Prostate gland (tissue), 2 donors: ENCODE measurements at regions not wholly inside any gene's neighbourhood (a gene's known extent, or its start where the extent isn't known, plus 50 kb on each side); places are given as distances from the start of the nearest gene placed in this dataset.

Source experiments
- POLR2A ChIP-seq: fragments of 450-650 bp; IDR thresholded peaks from one replicate; pipeline ENCODE4 v1.6.1; 2016; ENCODE audit warnings: antibody characterized with exemption, mild to moderate bottlenecking
- POLR2AphosphoS5 ChIP-seq: sonication (generic); formaldehyde crosslinking; IDR thresholded peaks from one replicate; pipeline ENCODE4 v1.6.1; 2017; ENCODE audit warnings: antibody characterized with exemption
- TF ChIP-seq, protein P1 (sequence below), 4 experiments: fragments of 200-600 bp in 2 of 4; fragments of 450-650 bp in 2 of 4; sonication (generic) in 2 of 4; IDR thresholded peaks; 1 replicate in 3 of 4; 2 replicates in 1 of 4; pipeline ENCODE4 v1.5.1; 2016 to 2019; ENCODE audit warnings: antibody characterized with exemption in 4 of 4, mild to moderate bottlenecking in 2 of 4, moderate library complexity in 2 of 4

- TF ChIP-seq, protein P1, sequence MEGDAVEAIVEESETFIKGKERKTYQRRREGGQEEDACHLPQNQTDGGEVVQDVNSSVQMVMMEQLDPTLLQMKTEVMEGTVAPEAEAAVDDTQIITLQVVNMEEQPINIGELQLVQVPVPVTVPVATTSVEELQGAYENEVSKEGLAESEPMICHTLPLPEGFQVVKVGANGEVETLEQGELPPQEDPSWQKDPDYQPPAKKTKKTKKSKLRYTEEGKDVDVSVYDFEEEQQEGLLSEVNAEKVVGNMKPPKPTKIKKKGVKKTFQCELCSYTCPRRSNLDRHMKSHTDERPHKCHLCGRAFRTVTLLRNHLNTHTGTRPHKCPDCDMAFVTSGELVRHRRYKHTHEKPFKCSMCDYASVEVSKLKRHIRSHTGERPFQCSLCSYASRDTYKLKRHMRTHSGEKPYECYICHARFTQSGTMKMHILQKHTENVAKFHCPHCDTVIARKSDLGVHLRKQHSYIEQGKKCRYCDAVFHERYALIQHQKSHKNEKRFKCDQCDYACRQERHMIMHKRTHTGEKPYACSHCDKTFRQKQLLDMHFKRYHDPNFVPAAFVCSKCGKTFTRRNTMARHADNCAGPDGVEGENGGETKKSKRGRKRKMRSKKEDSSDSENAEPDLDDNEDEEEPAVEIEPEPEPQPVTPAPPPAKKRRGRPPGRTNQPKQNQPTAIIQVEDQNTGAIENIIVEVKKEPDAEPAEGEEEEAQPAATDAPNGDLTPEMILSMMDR (IDR thresholded peaks at IDR 0.05): no peak
- TF ChIP-seq POLR2AphosphoS5: no peak
- TF ChIP-seq POLR2A: no peak
Observed at GRCh38 chr20:6235510-6235909, 112.7 kb upstream of the FERMT1 start.
